ENCODE measurements at regions not wholly inside any gene's neighbourhood (a gene's known extent, or its start where the extent isn't known, plus 50 kb on each side); places are given as distances from the start of the nearest gene placed in this dataset.
A peak's percentile ranks its signal among the peaks of the same experiment; 100 is the strongest.
"Not testable (repeated sequence)": the region's sequence is repeated elsewhere in the genome, so short reads cannot be mapped to it uniquely, and the experiment has no call there.

GRCh38 chr9:29450343-29450875, 1877.1 kb upstream of the C9orf72 start:
- not testable (repeated sequence) for H2BK15ac ChIP-seq (ENCODE audit: low read length); H3K27me3 ChIP-seq (replicated peaks in 1 of 4; ENCODE audit: control insufficient read depth in 3 of 4, extremely low read depth in 1 of 4, insufficient read depth in 3 of 4, low read length in 3 of 4); H2BK12ac ChIP-seq (ENCODE audit: low read depth, low read length); H3K14ac ChIP-seq (ENCODE audit: insufficient read length); H4K5ac ChIP-seq (ENCODE audit: insufficient read length, low read depth, low read length); H4K20me1 ChIP-seq (replicated peaks in 1 of 2; ENCODE audit: control insufficient read depth in 1 of 2, insufficient read depth in 2 of 2, low read length in 2 of 2); H3K23me2 ChIP-seq (ENCODE audit: low read depth, low read length); H3K56ac ChIP-seq (replicated peaks; ENCODE audit: insufficient read length, low read depth, low read length); H4K91ac ChIP-seq (replicated peaks; ENCODE audit: insufficient read length, low read length); H3K27ac ChIP-seq (ENCODE audit: low read depth, low read length); H3K4me1 ChIP-seq (replicated peaks in 1 of 4; ENCODE audit: control insufficient read depth in 3 of 4, insufficient read depth in 4 of 4, low read length in 3 of 4); H3K9me3 ChIP-seq (ENCODE audit: insufficient read depth in 2 of 2, low read depth in 1 of 2, low read length in 1 of 2); H2AK5ac ChIP-seq (ENCODE audit: low read depth, low read length); H3K79me1 ChIP-seq (ENCODE audit: low read depth, low read length); H2BK20ac ChIP-seq (ENCODE audit: low read length); H2BK5ac ChIP-seq (ENCODE audit: low read depth, low read length); H3K36me3 ChIP-seq (ENCODE audit: control insufficient read depth in 2 of 4, insufficient read depth in 4 of 4, low read length in 3 of 4); FAIRE-seq; H3K79me2 ChIP-seq (ENCODE audit: control insufficient read depth in 1 of 2, insufficient read depth in 2 of 2, low read length in 2 of 2); H3K4ac ChIP-seq (replicated peaks; ENCODE audit: insufficient read length, low read depth, low read length); H3K23ac ChIP-seq (ENCODE audit: insufficient read length); H2BK120ac ChIP-seq (replicated peaks; ENCODE audit: low read depth, low read length)
- Histone ChIP-seq H3K9ac (replicated peaks in 1 of 4; ENCODE audit: extremely low read depth in 1 of 4, low read depth in 3 of 4, low read length in 3 of 4) (peak overlapping the region in 1 of 4 experiments; percentile 61; a peak in 1 of 7 replicates), H3K4me2 (ENCODE audit: insufficient read depth in 1 of 2, low read depth in 2 of 2, low read length in 2 of 2) (peak overlapping the region; percentile 53 to 56), H2AFZ (ENCODE audit: low read length) (0 out of 2 replicates have a peak overlapping the region, but pooled peaks have one; percentile 53), H3K4me3 (ENCODE audit: extremely low read depth in 1 of 4, insufficient read depth in 2 of 4, low read depth in 3 of 4, low read length in 4 of 4) (peak overlapping the region in 2 of 4 experiments; percentile 29 to 49; a peak in 4 of 8 replicates), H3K18ac (ENCODE audit: extremely low read depth, low read length) (peak overlapping the region; percentile 40; the same call in 1 of the 2 replicates), H4K8ac (ENCODE audit: extremely low read depth, insufficient read depth, low read length) (peak overlapping the region; percentile 68; the same call in 1 of the 2 replicates)
- ChIA-PET CTCF (ENCODE audit: partially characterized antibody) (interaction anchor here (1.2 to 2.5 kb wide), 2 partner anchors 10 to 12 kb away, joined by 3 to 4 read pairs; no protein-coding TSS in a partner anchor), POLR2A (ENCODE audit: partially characterized antibody) (interaction anchor here (0.7 to 1.8 kb wide), 2 partner anchors 16 to 711 kb away, joined by 3 to 6 read pairs; no protein-coding TSS in a partner anchor)
- 68% methylated on average over 27 of the region's 29 CpGs; no CpG with 5 or more reads in 1 of the 2 experiments for WGBS, 2 experiments (ENCODE audit: extremely low coverage in 1 of 2, insufficient coverage in 1 of 2, insufficient read length in 1 of 2, insufficient replicate concordance in 2 of 2, low coverage in 1 of 2, low lambda C conversion rate in 2 of 2, missing lambda C conversion rate in 1 of 2)
- peak in 1 of 2 experiments; percentile 45 for DNase-seq (ENCODE audit: low read depth in 1 of 2, low spot score in 2 of 2)
